Astrocyte (in vitro differentiated cells and primary cell): ENCODE measurements at regions not wholly inside any gene's neighbourhood (a gene's known extent, or its start where the extent isn't known, plus 50 kb on each side); places are given as distances from the start of the nearest gene placed in this dataset.

Experiments used
- DNase-seq: peaks from one replicate; pipeline ENCODE4 v3.0.0-alpha.2; 2010; ENCODE audit warnings: low read depth
- FAIRE-seq: peaks from 2 replicates; lab custom pipeline; 2011; peaks lifted over from hg19 to GRCh38; lab: Jason Lieb, UNC
- H2AFZ ChIP-seq: 2 replicates; pipeline ENCODE4 v1.6.0; 2012; ENCODE audit warnings: low read depth, low read length, inconsistent platforms
- H3K27ac ChIP-seq: 2 replicates; pipeline ENCODE4 v1.5.1; 2011; ENCODE audit warnings: low read depth, low read length, inconsistent platforms
- H3K27me3 ChIP-seq: 2 replicates; pipeline ENCODE4 v1.6.0; 2011; ENCODE audit warnings: low read length, inconsistent platforms; ENCODE audit not compliant: insufficient read depth
- H3K36me3 ChIP-seq: 2 replicates; pipeline ENCODE4 v1.5.1; 2011; ENCODE audit warnings: low read length, inconsistent platforms; ENCODE audit not compliant: insufficient read depth
- H3K4me1 ChIP-seq: 2 replicates; pipeline ENCODE4 v1.5.1; 2011; ENCODE audit warnings: low read length, inconsistent platforms; ENCODE audit not compliant: insufficient read depth
- H3K4me2 ChIP-seq: 2 replicates; pipeline ENCODE4 v1.6.0; 2012; ENCODE audit warnings: low read length, inconsistent platforms
- H3K4me3 ChIP-seq: 2 replicates; pipeline ENCODE4 v1.5.1; 2011; ENCODE audit warnings: low read depth, mild to moderate bottlenecking, low read length, inconsistent platforms; ENCODE audit not compliant: insufficient read depth
- H3K79me2 ChIP-seq: 2 replicates; pipeline ENCODE4 v1.6.0; 2012; ENCODE audit warnings: mild to moderate bottlenecking, low read length, inconsistent platforms; ENCODE audit not compliant: insufficient read depth
- H3K9ac ChIP-seq: 2 replicates; pipeline ENCODE4 v1.6.0; 2012; ENCODE audit warnings: mild to moderate bottlenecking, low read length, inconsistent platforms
- H3K9me3 ChIP-seq: 2 replicates; pipeline ENCODE4 v1.5.1; 2012; ENCODE audit warnings: low read depth, mild to moderate bottlenecking, low read length, inconsistent platforms; ENCODE audit not compliant: insufficient read depth
- H4K20me1 ChIP-seq: 2 replicates; pipeline ENCODE4 v1.6.0; 2012; ENCODE audit warnings: low read length, inconsistent platforms; ENCODE audit not compliant: insufficient read depth
- H3K27ac Mint-ChIP-seq: one replicate; pipeline ENCODE4 v1.8.0; 2021; ENCODE audit warnings: mild to moderate bottlenecking, mixed read lengths; ENCODE audit not compliant: unreplicated experiment
- H3K27me3 Mint-ChIP-seq: one replicate; pipeline ENCODE4 v1.8.0; 2021; ENCODE audit warnings: low read depth, mixed read lengths; ENCODE audit not compliant: unreplicated experiment
- H3K36me3 Mint-ChIP-seq: one replicate; pipeline ENCODE4 v1.8.0; 2021; ENCODE audit warnings: low read depth, mixed read lengths; ENCODE audit not compliant: unreplicated experiment
- H3K4me1 Mint-ChIP-seq: one replicate; pipeline ENCODE4 v1.8.0; 2021; ENCODE audit warnings: low read depth, mixed read lengths; ENCODE audit not compliant: unreplicated experiment
- H3K4me3 Mint-ChIP-seq: one replicate; pipeline ENCODE4 v1.8.0; 2021; ENCODE audit warnings: mild to moderate bottlenecking, moderate library complexity, mixed read lengths; ENCODE audit not compliant: unreplicated experiment
- H3K9me3 Mint-ChIP-seq: one replicate; pipeline ENCODE4 v1.8.0; 2021; ENCODE audit warnings: mild to moderate bottlenecking, mixed read lengths; ENCODE audit not compliant: unreplicated experiment
- EZH2 ChIP-seq: IDR thresholded peaks from 2 replicates; pipeline ENCODE4 v1.6.1; 2012; ENCODE audit warnings: mild to moderate bottlenecking, low read length, inconsistent platforms; ENCODE audit not compliant: insufficient read depth
- TF ChIP-seq, protein P1 (sequence below): IDR thresholded peaks from 2 replicates; pipeline ENCODE4 v1.5.1; 2011; ENCODE audit warnings: low read depth, mild to moderate bottlenecking, inconsistent platforms, low read length, moderate library complexity; ENCODE audit not compliant: insufficient read depth

DNA sequence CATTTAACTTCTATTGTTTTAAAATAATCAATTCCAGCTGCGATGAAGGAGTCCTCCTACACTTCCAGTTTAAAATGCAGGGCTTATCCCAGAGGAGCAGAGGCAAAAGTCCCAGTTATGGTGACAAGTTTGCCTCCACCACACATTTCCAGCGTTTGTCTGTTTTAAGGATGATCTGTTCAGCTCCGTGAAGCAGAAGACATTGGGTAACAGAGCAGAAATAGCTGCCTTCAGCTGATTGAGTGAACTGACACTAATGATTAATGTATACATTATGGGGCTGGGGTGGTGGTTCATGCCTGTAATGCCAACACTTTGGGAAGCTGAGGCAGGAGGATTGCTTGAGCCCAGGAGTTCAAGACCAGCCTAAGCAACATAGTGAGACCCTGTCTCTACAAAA, 127.6 kb downstream of the HSD17B3 start:
- peaks cover 27% of the 10 kb centered on the region for H3K27me3 Mint-ChIP-seq

DNA sequence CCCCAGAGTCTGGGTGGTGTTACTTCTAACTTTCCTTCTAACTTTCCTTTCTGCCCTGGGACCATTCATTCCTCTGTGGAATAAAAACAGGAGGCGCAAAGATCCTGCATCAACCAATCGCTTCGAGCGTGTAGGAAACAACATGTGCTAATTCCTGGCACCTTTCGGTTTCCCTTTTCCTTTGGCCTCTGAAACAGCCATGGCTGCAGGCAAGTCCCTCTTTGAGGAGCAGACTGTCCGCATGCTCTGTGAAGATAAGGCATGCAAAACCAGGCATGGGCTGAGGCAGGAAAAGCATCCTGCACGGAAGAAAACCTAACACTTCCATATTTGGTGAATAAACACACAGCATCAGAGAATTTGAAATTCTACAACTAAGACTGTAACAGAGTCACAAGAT, 128.3 kb downstream of the HSD17B3 start:
- Histone ChIP-seq H4K20me1 (no peaks in the 10 kb centered on the region), H3K4me3 (no peak overlapping the region), H3K27ac (no peak overlapping the region), H3K9ac (no peak overlapping the region), H3K79me2 (no peaks in the 10 kb centered on the region), H3K4me1 (no peaks in the 10 kb centered on the region), H3K9me3 (no peaks in the 10 kb centered on the region), H2AFZ (no peak overlapping the region), H3K36me3 (no peaks in the 10 kb centered on the region), H3K4me2 (no peak overlapping the region), H3K27me3 (peaks cover 16% of the 10 kb centered on the region)
- Mint-ChIP-seq H3K27ac (no peak overlapping the region), H3K4me3 (no peak overlapping the region), H3K27me3 (peaks cover 24% of the 10 kb centered on the region), H3K36me3 (no peaks in the 10 kb centered on the region), H3K4me1 (peaks cover 2% of the 10 kb centered on the region), H3K9me3 (peaks cover under 1% of the 10 kb centered on the region)
- TF ChIP-seq, protein P1, sequence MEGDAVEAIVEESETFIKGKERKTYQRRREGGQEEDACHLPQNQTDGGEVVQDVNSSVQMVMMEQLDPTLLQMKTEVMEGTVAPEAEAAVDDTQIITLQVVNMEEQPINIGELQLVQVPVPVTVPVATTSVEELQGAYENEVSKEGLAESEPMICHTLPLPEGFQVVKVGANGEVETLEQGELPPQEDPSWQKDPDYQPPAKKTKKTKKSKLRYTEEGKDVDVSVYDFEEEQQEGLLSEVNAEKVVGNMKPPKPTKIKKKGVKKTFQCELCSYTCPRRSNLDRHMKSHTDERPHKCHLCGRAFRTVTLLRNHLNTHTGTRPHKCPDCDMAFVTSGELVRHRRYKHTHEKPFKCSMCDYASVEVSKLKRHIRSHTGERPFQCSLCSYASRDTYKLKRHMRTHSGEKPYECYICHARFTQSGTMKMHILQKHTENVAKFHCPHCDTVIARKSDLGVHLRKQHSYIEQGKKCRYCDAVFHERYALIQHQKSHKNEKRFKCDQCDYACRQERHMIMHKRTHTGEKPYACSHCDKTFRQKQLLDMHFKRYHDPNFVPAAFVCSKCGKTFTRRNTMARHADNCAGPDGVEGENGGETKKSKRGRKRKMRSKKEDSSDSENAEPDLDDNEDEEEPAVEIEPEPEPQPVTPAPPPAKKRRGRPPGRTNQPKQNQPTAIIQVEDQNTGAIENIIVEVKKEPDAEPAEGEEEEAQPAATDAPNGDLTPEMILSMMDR = no peak
- TF ChIP-seq EZH2 = no peak
- DNase-seq (no peak), FAIRE-seq (no peak)

More for the DNA sequence above, 127.6 kb downstream of the HSD17B3 start:
- no peak for FAIRE-seq
- no peak overlapping the region for H3K4me2 ChIP-seq
- no peaks in the 10 kb centered on the region for H3K9me3 ChIP-seq
- H3K9me3 Mint-ChIP-seq = peaks cover 2% of the 10 kb centered on the region
- TF ChIP-seq, protein P1 = no peak
- no peak for TF ChIP-seq EZH2
- H3K4me3 ChIP-seq = no peak overlapping the region
- DNase-seq = no peak
- H3K9ac ChIP-seq = no peak overlapping the region
- H3K27ac Mint-ChIP-seq = no peak overlapping the region
- H3K79me2 ChIP-seq = no peaks in the 10 kb centered on the region
- no peaks in the 10 kb centered on the region for H4K20me1 ChIP-seq
- peaks cover 2% of the 10 kb centered on the region for H3K4me1 Mint-ChIP-seq
- peaks cover 19% of the 10 kb centered on the region for H3K27me3 ChIP-seq
- no peak overlapping the region for H3K27ac ChIP-seq
- no peak overlapping the region for H2AFZ ChIP-seq
- H3K36me3 ChIP-seq = no peaks in the 10 kb centered on the region
- H3K4me3 Mint-ChIP-seq = no peak overlapping the region
- H3K4me1 ChIP-seq = no peaks in the 10 kb centered on the region
- H3K36me3 Mint-ChIP-seq = no peaks in the 10 kb centered on the region

DNA sequence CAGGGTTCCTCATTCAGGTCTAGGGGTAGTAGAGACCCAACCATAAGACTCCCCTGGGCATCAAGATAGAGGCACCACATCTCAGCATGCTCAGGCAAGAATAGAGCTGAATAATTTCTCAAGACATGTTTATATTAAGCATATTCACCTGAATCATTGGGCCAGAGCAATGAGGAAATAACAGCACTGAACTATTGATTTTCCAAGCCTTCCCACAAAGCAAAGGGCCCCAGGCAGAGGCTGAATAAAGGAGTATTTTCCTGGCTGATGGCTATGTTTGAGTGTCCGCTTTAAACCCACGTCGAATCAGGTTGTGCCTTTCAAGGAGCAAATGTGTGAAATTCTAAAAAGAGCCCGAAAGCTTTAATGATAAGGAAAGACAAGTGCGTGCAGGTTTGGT, 129.2 kb downstream of the HSD17B3 start:
- DNase-seq = no peak
- no peak for FAIRE-seq
- no peaks in the 10 kb centered on the region for H4K20me1 ChIP-seq
- no peak overlapping the region for H2AFZ ChIP-seq
- no peak overlapping the region for H3K27ac Mint-ChIP-seq
- no peaks in the 10 kb centered on the region for H3K79me2 ChIP-seq
- TF ChIP-seq EZH2 = no peak
- TF ChIP-seq, protein P1 = no peak
- no peaks in the 10 kb centered on the region for H3K4me1 ChIP-seq
- H3K4me3 Mint-ChIP-seq = no peak overlapping the region
- H3K9me3 ChIP-seq = no peaks in the 10 kb centered on the region
- peaks cover 18% of the 10 kb centered on the region for H3K27me3 Mint-ChIP-seq
- H3K4me1 Mint-ChIP-seq = peaks cover 2% of the 10 kb centered on the region
- no peaks in the 10 kb centered on the region for H3K36me3 Mint-ChIP-seq
- peaks cover 10% of the 10 kb centered on the region for H3K27me3 ChIP-seq
- H3K4me2 ChIP-seq = no peak overlapping the region
- no peak overlapping the region for H3K9ac ChIP-seq
- no peaks in the 10 kb centered on the region for H3K9me3 Mint-ChIP-seq
- no peaks in the 10 kb centered on the region for H3K36me3 ChIP-seq
- H3K27ac ChIP-seq = no peak overlapping the region
- no peak overlapping the region for H3K4me3 ChIP-seq
